GM12891 (cell line): ENCODE measurements at regions not wholly inside any gene's neighbourhood (a gene's known extent, or its start where the extent isn't known, plus 50 kb on each side); places are given as distances from the start of the nearest gene placed in this dataset.

ENCODE experiments used
- PAX5 ChIP-seq: IDR thresholded peaks from 2 replicates; pipeline ENCODE4 v1.6.1; 2011; ENCODE audit warnings: low read length, moderate library complexity, mild to moderate bottlenecking; ENCODE audit not compliant: insufficient read depth, severe bottlenecking
- POLR2A ChIP-seq: IDR thresholded peaks from 2 replicates; pipeline ENCODE4 v1.6.1; 2011; ENCODE audit warnings: low read depth, low read length, control low read depth
- POLR2AphosphoS5 ChIP-seq: IDR thresholded peaks from 2 replicates; pipeline ENCODE4 v1.6.1; 2011; ENCODE audit warnings: low read depth, low read length, control low read depth
- POU2F2 ChIP-seq: IDR thresholded peaks from 2 replicates; pipeline ENCODE4 v1.6.1; 2011; ENCODE audit warnings: low read depth, mild to moderate bottlenecking, control low read depth, low read length, moderate library complexity
- SPI1 ChIP-seq: IDR thresholded peaks from 2 replicates; pipeline ENCODE4 v1.6.1; 2011; ENCODE audit warnings: low read depth, low read length, control low read depth
- TAF1 ChIP-seq: IDR thresholded peaks from 2 replicates; pipeline ENCODE4 v1.6.1; 2011; ENCODE audit warnings: low read depth, low read length, control low read depth

GRCh38 chr6:71088166-71088565 is 131.3 kb upstream of the B3GAT2 start:
- TF ChIP-seq POLR2A (no peak), POLR2AphosphoS5 (no peak), TAF1 (no peak), POU2F2 (no peak), PAX5 (no peak), SPI1 (no peak)
